COLO668 (cell line): ENCODE measurements at regions not wholly inside any gene's neighbourhood (a gene's known extent, or its start where the extent isn't known, plus 50 kb on each side); places are given as distances from the start of the nearest gene placed in this dataset.

Experiments used
- DNase-seq: peaks from one replicate; lab custom pipeline; 2025; ENCODE audit not compliant: unreplicated experiment; lab: John Stamatoyannopoulos, UW

- no peak for DNase-seq
Measured at GRCh38 chr12:62998454-62998853, 63.5 kb upstream of the PPM1H start.

GRCh38 chr12:62995097-62995496 lies 60.1 kb upstream of the PPM1H start:
- no peak for DNase-seq

DNA sequence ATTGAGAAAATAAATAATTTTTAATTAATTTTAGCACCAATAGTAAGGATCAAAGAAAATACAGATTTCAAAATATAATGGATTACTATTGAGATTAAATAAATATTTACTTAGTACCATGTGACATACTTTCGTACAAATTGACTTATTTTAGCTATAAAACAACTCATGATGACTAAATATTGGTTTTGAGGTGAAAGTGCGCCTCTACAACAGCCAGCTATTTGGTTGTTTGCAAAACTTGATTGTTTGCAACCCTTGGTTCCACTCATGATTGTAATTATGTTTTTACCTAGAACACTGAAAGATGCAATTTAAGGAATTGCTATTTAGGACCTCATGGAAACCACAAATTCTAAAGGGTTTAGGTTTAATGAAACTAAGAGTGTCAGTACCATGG lies 51.9 kb upstream of the PPM1H start:
- no peak for DNase-seq
